HEK293 (cell line): ENCODE measurements at regions not wholly inside any gene's neighbourhood (a gene's known extent, or its start where the extent isn't known, plus 50 kb on each side); places are given as distances from the start of the nearest gene placed in this dataset.

Source experiments
- CTCF ChIA-PET: fragments of 350-600 bp; formaldehyde crosslinking; extraction: SDS; loops from one replicate; lab custom pipeline; 2021; ENCODE audit warnings: antibody characterized with exemption; lab: Yijun Ruan, JAX
- POLR2A ChIA-PET: fragments of 300-600 bp; formaldehyde crosslinking; extraction: SDS; loops from one replicate; lab custom pipeline; 2020; ENCODE audit warnings: antibody characterized with exemption, inconsistent platforms; lab: Yijun Ruan, JAX
- H3K27ac ChIP-seq: fragments of 200-500 bp; sonication (Bioruptor generic); 2 replicates; pipeline ENCODE4 v1.5.1; 2014; ENCODE audit warnings: low read depth, low read length, control low read depth, inconsistent platforms; ENCODE audit errors: extremely low read depth
- H3K36me3 ChIP-seq, 2 experiments: fragments of 200-500 bp in 1 of 2; sonication (Bioruptor generic) in 1 of 2; 1 replicate in 1 of 2; 2 replicates in 1 of 2; pipeline ENCODE4 v1.5.1; 2014 to 2017; ENCODE audit warnings: inconsistent platforms in 2 of 2, low read length in 2 of 2; ENCODE audit not compliant: control insufficient read depth in 2 of 2, insufficient read depth in 1 of 2
- H3K4me1 ChIP-seq: fragments of 200-500 bp; sonication (Bioruptor generic); 2 replicates; pipeline ENCODE4 v1.5.1; 2014; ENCODE audit warnings: mild to moderate bottlenecking, low read length, inconsistent platforms; ENCODE audit not compliant: control insufficient read depth, insufficient read depth
- H3K4me3 ChIP-seq: 2 replicates; pipeline ENCODE4 v1.5.1; 2011; ENCODE audit warnings: low read depth, mild to moderate bottlenecking, control low read depth, low read length, moderate library complexity
- H3K9me3 ChIP-seq: fragments of 200-500 bp; sonication (Bioruptor generic); 2 replicates; pipeline ENCODE4 v1.5.1; 2014; ENCODE audit warnings: low read depth, low read length, inconsistent platforms; ENCODE audit not compliant: control insufficient read depth, insufficient read depth
- GFI1B ChIP-seq: fragments of 450-650 bp; formaldehyde crosslinking; IDR thresholded peaks from 2 replicates; pipeline ENCODE4 v1.5.1; 2016; ENCODE audit warnings: missing biosample characterization, missing genetic modification characterization
- KLF7 ChIP-seq: fragments of 450-650 bp; formaldehyde crosslinking; IDR thresholded peaks from 2 replicates; pipeline ENCODE4 v1.5.1; 2016; ENCODE audit warnings: missing biosample characterization, missing genetic modification characterization, borderline replicate concordance
- SCRT1 ChIP-seq: fragments of 450-650 bp; formaldehyde crosslinking; IDR thresholded peaks from 2 replicates; pipeline ENCODE4 v1.5.1; 2016; ENCODE audit warnings: missing biosample characterization, missing genetic modification characterization, borderline replicate concordance
- ZBTB20 ChIP-seq: fragments of 450-650 bp; formaldehyde crosslinking; IDR thresholded peaks from 2 replicates; pipeline ENCODE4 v1.5.1; 2016; ENCODE audit warnings: missing biosample characterization, missing genetic modification characterization
- ZNF157 ChIP-seq: fragments of 450-650 bp; formaldehyde crosslinking; IDR thresholded peaks from 2 replicates; pipeline ENCODE4 v1.5.1; 2016; ENCODE audit warnings: missing biosample characterization, missing genetic modification characterization
- ZNF175 ChIP-seq: fragments of 450-650 bp; formaldehyde crosslinking; IDR thresholded peaks from 2 replicates; pipeline ENCODE4 v1.5.1; 2016; ENCODE audit warnings: missing biosample characterization, missing genetic modification characterization
- ZNF184 ChIP-seq: fragments of 450-650 bp; IDR thresholded peaks from 2 replicates; pipeline ENCODE4 v1.5.1; 2018; ENCODE audit warnings: missing biosample characterization, mild to moderate bottlenecking, missing genetic modification characterization
- ZNF202 ChIP-seq: fragments of 450-650 bp; formaldehyde crosslinking; IDR thresholded peaks from 2 replicates; pipeline ENCODE4 v1.5.1; 2016; ENCODE audit warnings: missing biosample characterization, missing genetic modification characterization, borderline replicate concordance
- ZNF350 ChIP-seq: fragments of 450-650 bp; formaldehyde crosslinking; IDR thresholded peaks from 2 replicates; pipeline ENCODE4 v1.5.0; 2017; ENCODE audit warnings: missing biosample characterization, mild to moderate bottlenecking, missing genetic modification characterization
- ZNF48 ChIP-seq: fragments of 450-650 bp; formaldehyde crosslinking; IDR thresholded peaks from 2 replicates; pipeline ENCODE4 v1.5.1; 2016; ENCODE audit warnings: missing biosample characterization, missing genetic modification characterization
- ZNF596 ChIP-seq: fragments of 450-650 bp; IDR thresholded peaks from 2 replicates; pipeline ENCODE4 v1.5.0; 2018; ENCODE audit warnings: missing biosample characterization, mild to moderate bottlenecking, missing genetic modification characterization, moderate library complexity
- ZNF785 ChIP-seq: fragments of 450-650 bp; formaldehyde crosslinking; IDR thresholded peaks from 2 replicates; pipeline ENCODE4 v1.5.1; 2016; ENCODE audit warnings: missing biosample characterization, missing genetic modification characterization
- TF ChIP-seq, protein P1 (sequence below): fragments of 450-650 bp; formaldehyde crosslinking; IDR thresholded peaks from 2 replicates; pipeline ENCODE4 v1.5.1; 2016; ENCODE audit warnings: missing biosample characterization, missing genetic modification characterization
- TF ChIP-seq, protein P2 (sequence below): fragments of 450-650 bp; formaldehyde crosslinking; IDR thresholded peaks from 2 replicates; pipeline ENCODE4 v1.5.1; 2017; ENCODE audit warnings: missing biosample characterization, missing genetic modification characterization
- TF ChIP-seq, protein P3 (sequence below): fragments of 450-650 bp; formaldehyde crosslinking; IDR thresholded peaks from 2 replicates; pipeline ENCODE4 v1.5.1; 2017; ENCODE audit warnings: missing biosample characterization, missing genetic modification characterization
- TF ChIP-seq, protein P4 (sequence below): fragments of 450-650 bp; formaldehyde crosslinking; IDR thresholded peaks from 2 replicates; pipeline ENCODE4 v1.5.1; 2016; ENCODE audit warnings: missing biosample characterization, missing genetic modification characterization
- TF ChIP-seq, protein P5 (sequence below): IDR thresholded peaks from 2 replicates; pipeline ENCODE4 v1.6.1; 2011; ENCODE audit warnings: mild to moderate bottlenecking, low read depth, low read length, borderline replicate concordance

DNA sequence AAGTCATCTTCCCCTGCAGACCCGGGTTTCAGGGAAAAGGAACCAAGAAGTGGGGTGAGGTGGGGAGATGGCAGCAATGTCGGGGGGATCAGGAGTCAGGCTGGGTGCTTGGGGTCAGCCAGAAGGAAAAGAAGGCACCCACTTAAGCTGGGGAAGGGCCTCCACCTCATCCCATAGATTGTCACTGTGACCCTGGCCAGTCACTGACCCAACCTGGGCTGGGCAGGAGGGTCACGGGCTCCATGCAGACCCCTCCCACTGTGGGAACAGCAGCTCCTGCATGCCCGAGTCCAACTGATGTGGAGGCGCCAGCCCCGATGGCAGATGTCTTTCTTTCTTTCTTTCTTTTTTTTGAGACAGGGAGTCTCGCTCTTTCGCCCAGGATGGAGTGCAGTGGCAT is 53.6 kb upstream of the HAAO start (continued):
- TF ChIP-seq, protein P1, sequence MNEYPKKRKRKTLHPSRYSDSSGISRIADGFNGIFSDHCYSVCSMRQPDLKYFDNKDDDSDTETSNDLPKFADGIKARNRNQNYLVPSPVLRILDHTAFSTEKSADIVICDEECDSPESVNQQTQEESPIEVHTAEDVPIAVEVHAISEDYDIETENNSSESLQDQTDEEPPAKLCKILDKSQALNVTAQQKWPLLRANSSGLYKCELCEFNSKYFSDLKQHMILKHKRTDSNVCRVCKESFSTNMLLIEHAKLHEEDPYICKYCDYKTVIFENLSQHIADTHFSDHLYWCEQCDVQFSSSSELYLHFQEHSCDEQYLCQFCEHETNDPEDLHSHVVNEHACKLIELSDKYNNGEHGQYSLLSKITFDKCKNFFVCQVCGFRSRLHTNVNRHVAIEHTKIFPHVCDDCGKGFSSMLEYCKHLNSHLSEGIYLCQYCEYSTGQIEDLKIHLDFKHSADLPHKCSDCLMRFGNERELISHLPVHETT (tag by site-specific recombination) = no peak
- TF ChIP-seq ZNF202 (tag by site-specific recombination) (no peak), SCRT1 (no peak), ZNF157 (tag by site-specific recombination) (no peak)

DNA sequence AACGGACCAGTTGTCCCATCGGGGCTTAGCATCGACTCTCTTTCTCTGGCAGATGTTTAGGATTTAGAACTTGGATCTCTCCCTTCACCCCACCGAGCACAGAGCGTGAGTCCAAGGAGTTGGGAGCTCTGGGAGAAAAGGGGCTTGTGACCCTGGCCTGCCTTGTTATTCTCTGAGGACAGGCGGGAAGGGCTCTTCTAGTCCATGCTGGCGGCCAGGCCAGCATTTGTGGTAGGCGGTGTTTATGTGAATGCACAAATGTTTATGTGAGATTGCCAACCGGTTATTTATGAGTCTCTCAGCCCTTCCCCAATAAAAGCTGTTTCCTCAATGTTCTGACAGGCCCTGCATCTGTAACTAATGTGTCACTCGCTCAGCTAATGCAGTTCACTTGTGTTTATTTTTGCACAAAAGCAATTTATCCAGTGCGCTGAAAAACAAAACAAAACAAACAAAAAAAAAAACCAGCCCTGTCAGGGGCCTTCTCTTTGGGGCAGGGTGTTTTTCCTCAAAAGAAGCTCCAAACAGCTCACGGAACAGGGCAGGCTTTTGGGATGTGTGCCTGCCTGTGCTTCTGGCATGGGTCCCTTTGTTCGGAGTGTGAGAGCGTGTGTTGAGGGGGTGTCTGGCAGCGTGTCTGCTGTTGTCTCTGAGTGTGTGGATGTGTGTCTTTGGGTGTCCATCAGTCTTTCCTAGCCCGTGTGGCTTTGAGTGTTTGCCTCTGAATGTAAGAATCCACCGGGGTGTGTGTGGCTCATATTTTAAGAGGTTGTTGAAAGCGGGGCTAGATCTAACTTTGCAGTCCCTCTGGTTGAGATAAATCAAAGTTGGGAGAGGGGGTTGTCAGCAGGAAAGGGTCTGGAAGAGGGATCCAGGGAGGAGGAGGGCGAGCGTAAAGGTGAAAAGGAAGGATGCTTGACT is 52.8 kb upstream of the HAAO start:
- ChIA-PET CTCF (interaction anchor here (0.6 to 4.2 kb wide), 4 partner anchors 14 to 697 kb away, joined by 3 to 24 read pairs (median 4); no protein-coding TSS in a partner anchor), POLR2A (no interaction called here)
- no peak overlapping the region for H3K27ac ChIP-seq
- TF ChIP-seq, protein P2, sequence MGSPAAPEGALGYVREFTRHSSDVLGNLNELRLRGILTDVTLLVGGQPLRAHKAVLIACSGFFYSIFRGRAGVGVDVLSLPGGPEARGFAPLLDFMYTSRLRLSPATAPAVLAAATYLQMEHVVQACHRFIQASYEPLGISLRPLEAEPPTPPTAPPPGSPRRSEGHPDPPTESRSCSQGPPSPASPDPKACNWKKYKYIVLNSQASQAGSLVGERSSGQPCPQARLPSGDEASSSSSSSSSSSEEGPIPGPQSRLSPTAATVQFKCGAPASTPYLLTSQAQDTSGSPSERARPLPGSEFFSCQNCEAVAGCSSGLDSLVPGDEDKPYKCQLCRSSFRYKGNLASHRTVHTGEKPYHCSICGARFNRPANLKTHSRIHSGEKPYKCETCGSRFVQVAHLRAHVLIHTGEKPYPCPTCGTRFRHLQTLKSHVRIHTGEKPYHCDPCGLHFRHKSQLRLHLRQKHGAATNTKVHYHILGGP (tag by site-specific recombination) = peak; percentile 69
- TF ChIP-seq KLF7 (tag by site-specific recombination) = no peak
- TF ChIP-seq ZBTB20 = peak; percentile 20; the same call in 1 of the 2 replicates
- TF ChIP-seq GFI1B (tag by site-specific recombination) = no peak
- no peaks in the 10 kb centered on the region for H3K9me3 ChIP-seq
- H3K4me1 ChIP-seq = peaks cover 6% of the 10 kb centered on the region; the same call in 1 of the 2 replicates
- no peaks in the 10 kb centered on the region for H3K36me3 ChIP-seq
- no peak overlapping the region for H3K4me3 ChIP-seq

DNA sequence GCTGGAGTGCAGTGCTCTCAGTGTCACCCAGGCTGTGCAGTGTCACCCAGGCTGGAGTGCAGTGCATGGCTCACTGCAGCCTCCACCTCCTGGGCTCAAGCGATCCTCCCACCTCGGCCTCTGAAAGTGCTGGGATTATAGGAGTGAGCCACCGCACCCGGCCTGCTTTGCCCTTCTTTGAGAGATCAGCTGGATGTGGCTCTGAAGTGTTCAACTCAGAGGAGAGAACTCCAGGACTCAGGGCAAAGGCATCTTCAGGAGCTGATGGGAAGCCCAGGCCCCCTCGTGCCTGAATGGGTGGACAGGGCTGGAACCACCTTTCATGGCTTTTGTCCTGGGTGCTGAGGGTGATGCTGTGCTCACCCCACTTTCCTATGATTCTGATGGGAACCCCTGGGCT is 52.0 kb upstream of the HAAO start:
- CTCF ChIA-PET = interaction anchor here (0.9 kb wide), 1 partner anchor 16 kb away, joined by 3 read pairs; no protein-coding TSS in a partner anchor

More for the DNA sequence above, 52.0 kb upstream of the HAAO start:
- POLR2A ChIA-PET = no interaction called here
- H3K9me3 ChIP-seq = no peaks in the 10 kb centered on the region
- peaks cover 6% of the 10 kb centered on the region; the same call in 1 of the 2 replicates for H3K4me1 ChIP-seq
- H3K36me3 ChIP-seq = no peaks in the 10 kb centered on the region
- no peak overlapping the region for H3K27ac ChIP-seq
- H3K4me3 ChIP-seq = no peak overlapping the region
- TF ChIP-seq ZNF184 (tag by site-specific recombination) = no peak
- no peak for TF ChIP-seq ZNF175 (tag by site-specific recombination)
- TF ChIP-seq ZNF596 (tag by site-specific recombination) = no peak
- TF ChIP-seq, protein P3, sequence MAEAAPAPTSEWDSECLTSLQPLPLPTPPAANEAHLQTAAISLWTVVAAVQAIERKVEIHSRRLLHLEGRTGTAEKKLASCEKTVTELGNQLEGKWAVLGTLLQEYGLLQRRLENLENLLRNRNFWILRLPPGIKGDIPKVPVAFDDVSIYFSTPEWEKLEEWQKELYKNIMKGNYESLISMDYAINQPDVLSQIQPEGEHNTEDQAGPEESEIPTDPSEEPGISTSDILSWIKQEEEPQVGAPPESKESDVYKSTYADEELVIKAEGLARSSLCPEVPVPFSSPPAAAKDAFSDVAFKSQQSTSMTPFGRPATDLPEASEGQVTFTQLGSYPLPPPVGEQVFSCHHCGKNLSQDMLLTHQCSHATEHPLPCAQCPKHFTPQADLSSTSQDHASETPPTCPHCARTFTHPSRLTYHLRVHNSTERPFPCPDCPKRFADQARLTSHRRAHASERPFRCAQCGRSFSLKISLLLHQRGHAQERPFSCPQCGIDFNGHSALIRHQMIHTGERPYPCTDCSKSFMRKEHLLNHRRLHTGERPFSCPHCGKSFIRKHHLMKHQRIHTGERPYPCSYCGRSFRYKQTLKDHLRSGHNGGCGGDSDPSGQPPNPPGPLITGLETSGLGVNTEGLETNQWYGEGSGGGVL (tag by site-specific recombination) = no peak
- TF ChIP-seq, protein P4, sequence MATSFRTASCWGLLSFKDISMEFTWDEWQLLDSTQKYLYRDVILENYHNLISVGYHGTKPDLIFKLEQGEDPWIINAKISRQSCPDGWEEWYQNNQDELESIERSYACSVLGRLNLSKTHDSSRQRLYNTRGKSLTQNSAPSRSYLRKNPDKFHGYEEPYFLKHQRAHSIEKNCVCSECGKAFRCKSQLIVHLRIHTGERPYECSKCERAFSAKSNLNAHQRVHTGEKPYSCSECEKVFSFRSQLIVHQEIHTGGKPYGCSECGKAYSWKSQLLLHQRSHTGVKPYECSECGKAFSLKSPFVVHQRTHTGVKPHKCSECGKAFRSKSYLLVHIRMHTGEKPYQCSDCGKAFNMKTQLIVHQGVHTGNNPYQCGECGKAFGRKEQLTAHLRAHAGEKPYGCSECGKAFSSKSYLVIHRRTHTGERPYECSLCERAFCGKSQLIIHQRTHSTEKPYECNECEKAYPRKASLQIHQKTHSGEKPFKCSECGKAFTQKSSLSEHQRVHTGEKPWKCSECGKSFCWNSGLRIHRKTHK (tag by site-specific recombination) = no peak
- TF ChIP-seq ZNF48 (tag by site-specific recombination) = no peak
- no peak for TF ChIP-seq ZNF350
- no peak for TF ChIP-seq ZNF785
- TF ChIP-seq, protein P5, sequence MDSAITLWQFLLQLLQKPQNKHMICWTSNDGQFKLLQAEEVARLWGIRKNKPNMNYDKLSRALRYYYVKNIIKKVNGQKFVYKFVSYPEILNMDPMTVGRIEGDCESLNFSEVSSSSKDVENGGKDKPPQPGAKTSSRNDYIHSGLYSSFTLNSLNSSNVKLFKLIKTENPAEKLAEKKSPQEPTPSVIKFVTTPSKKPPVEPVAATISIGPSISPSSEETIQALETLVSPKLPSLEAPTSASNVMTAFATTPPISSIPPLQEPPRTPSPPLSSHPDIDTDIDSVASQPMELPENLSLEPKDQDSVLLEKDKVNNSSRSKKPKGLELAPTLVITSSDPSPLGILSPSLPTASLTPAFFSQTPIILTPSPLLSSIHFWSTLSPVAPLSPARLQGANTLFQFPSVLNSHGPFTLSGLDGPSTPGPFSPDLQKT = no peak
